Kidney glomerular epithelial cell (primary cell): ENCODE measurements at regions not wholly inside any gene's neighbourhood (a gene's known extent, or its start where the extent isn't known, plus 50 kb on each side); places are given as distances from the start of the nearest gene placed in this dataset.
"Not testable (repeated sequence)": the region's sequence is repeated elsewhere in the genome, so short reads cannot be mapped to it uniquely, and the experiment has no call there.

ENCODE experiments used
- DNase-seq: peaks from one replicate; lab custom pipeline; 2025; lab: John Stamatoyannopoulos, UW

DNA sequence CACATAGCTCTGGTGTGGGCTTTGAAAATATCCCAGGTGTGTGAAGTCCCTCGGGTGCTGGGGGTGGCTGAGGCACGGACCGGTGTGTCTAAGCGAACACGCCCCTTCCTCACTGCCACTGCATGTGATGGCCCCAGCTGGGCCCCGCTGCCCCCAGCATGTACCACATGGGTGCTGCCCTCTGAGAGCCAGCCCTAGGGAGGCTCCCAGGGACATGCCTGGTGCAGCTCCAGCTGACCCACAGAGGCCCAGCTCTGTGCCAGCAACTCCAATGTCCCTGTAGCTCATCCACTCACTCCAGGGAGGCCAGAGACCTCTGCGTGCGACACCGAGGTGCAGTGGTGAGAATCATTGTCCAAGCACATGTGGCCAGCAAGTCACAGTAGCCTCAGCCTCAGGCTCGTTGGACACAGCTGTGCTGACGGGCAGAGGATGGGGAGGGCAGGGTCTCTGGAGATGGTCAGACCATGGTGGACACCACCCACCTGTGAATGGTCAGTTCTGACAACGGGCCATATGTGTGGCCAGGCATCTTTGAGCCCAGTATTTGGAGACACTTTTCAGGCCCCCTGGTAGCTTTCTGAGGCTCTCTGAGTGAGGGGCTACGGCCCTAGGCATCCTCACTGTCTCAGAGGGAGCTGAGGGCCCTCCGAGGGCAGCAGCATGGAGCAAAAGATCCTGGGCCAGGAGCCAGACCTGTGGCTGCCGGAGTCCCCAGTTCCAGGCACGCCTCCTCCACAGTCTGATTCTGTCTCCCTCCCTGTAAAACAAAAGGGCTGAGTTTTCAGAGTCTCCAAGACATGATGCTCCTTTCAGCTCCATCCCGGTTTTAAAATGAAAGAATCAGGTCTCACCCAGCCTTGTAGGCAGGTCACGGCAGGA lies 220.7 kb downstream of the NDUFA10 start:
- DNase-seq: no peak

DNA sequence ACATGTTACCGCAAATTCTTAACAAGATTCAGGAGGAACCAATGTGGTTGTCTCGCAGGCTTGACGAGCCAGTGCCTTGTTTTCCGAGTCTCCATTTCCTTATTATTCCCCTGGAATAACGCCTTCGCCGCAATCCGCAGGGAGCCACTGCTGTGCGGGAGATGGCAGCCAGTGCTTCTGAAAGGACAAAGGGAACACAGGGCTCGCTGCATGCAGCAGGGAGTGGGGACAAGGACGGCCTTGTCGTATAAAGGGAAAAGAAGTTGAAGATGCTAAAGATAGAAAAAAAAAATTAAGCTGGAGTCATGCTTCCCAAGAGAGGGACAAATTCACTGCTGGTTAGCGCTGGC lies 221.4 kb downstream of the NDUFA10 start:
- no peak for DNase-seq

DNA sequence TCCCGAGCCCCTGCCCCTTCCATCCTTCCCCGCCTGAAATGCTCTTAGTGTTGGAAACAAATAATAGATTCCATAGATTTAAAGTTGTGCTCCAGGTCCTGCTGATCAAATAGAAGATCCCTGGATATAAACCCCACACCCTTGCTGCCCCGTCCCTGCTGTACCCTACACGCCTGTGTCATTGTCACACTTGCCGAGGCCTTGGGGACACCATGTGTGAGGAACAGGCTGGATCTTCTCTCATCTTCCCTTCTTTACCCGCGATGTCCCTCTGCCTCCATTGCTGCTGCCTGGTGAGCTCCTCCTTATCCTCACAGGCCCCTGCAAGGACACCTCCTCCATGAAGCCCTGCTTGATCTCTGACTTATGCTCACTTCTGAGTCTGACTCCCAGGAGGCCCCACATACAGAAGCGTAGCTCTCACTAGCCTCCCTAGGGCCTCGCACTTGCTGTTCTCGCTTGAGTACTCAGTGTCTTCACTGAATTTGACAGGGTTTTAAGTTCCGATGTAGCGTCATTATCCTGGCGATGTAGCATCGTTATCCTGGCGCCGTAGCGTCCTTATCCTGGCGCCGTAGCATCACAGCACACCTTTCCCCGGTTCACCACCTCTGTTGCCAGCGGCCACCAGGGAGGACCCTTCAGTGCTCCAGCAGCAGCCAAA lies 221.9 kb downstream of the NDUFA10 start:
- no peak for DNase-seq

DNA sequence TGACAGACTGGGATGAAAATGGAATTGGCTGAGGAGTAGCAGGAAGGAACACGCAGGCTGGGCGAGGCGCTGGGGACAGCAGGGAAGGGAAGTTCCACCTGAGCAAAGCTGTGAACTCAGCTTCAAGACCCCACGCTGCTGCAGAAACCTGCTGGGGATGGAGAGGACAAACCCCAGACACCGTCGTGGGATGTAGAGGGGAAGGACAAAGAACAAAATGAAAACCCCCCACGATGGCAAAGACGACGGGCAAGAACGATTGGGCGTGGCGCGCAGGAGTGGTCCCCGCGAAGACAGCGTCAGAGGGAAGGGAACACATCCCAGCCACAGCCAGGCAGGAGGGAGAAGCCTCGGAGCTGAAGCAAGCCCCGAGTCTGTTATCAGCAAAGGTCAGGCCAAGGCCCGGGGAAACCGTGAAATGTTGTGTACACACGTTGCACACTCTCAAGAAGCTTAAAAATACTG lies 222.9 kb downstream of the NDUFA10 start:
- DNase-seq: no peak

DNA sequence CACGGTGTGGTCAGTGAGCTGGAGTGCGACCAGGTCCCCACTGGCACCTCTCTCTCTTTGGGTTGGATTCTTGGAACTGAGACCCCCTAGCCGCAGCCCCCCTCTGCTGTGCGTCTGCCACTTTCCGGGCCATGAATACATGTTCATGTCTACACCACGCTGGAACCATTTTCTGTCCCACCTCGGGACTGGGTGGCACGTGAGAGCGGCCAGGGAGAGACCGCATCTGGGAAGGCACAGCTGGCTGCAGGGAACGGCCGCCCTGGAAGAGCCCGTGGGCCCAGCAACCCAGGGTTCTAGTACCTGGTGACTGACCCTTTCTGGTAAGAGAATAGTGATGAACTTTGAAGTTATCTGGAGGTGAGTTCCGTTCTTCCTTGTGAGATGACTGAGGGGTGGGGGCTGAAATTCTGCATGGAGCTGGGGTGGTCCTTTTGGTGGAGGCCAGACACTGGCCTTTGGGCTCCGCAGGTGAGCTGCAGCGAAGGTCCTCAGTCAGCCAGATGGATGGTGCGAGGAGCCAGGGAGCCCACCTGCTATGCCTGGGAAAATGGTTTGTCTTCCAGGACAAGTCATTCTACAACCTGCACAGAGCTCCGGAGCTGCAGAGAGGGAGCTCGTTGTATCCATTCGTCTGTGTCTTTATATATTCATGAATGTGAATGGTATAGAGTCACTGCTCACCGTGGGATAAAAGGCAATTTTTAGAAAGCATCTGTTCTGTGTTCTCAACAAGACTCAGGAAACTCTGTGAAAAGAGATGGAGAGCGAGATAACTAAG lies 223.5 kb downstream of the NDUFA10 start:
- no peak for DNase-seq

DNA sequence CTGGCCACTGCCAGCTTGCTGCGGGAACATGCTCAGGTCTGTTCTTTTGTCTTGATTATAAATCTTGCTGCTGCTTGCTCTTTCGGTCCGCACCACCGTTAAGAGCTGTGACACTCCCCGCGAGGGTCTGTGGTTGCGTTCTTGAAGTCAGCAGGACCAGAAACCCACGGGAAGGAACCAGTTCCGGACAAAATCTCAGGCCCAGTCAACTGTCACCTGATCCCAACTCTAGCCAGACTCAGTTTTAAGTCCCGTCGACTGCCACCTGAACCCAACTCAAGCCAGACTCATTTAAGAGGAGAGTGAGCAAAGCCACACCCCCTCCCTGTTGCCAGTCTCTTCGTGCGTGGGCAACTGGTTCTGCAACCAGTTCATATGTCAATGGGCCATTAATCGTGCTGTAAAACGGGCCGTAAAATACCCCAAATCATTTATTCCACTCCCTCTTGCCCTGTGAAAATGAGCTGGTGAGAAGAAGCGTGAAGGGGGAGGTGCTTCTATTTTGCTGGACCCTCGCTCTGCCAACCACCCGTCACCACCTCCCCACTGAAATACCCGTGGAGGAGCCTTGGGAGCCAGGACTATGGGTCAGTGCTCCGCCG lies 224.3 kb downstream of the NDUFA10 start:
- DNase-seq: no peak

DNA sequence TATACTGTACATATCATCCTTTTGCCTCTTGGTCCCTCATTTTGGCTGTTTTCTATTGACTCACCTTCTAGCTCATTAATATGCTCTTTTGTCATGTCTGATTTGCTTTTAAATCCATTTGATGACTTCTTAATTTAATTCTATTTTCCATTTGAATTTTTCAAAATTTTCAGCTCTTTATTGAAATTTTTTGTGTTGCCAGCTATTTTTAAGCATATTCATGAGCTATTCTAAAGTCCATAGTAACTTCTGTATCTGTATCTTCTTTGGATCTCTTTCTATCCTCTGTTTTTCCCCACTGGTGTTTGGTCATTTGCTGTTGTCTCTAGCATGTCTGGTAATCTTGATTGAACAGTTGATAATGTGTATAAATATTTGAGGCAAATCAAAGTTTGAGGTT lies 227.8 kb downstream of the NDUFA10 start:
- DNase-seq: no peak

DNA sequence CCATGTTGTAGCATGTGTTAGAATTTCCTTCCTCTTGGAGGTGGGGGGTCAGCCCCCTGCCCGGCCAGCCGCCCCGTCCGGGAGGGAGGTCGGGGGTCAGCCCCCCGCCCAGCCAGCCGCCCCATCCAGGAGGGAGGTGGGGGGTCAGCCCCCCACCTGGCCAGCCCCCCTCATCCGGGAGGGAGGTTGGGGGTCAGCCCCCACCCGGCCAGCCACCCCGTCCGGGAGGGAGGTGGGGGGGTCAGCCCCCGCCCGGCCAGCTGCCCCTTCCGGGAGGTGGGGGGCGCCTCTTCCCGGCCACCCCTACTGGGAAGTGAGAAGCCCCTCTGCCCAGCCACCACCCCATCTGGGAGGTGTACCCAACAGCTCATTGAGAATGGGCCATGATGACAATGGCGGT lies 229.4 kb downstream of the NDUFA10 start:
- not testable (repeated sequence) for DNase-seq

DNA sequence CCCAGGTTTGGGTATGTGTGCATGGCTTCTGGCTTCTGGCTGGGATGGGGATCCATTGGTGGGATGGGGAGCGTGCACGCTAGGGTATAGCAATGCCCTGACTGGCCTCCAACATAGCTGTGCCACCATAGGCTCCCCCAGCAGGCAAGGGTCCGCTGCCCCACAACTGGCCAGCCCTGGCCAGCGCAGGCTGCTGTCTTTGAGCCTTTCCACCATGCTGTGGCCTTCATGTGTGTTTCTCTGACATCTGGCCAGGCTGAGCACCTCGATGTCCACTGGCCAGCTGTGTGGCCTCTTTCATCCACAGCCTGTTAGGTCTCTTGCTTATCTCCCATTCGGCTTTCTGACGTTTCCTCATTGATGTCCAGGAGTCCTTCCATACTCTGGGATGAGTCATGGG lies 231.3 kb downstream of the NDUFA10 start:
- no peak for DNase-seq

DNA sequence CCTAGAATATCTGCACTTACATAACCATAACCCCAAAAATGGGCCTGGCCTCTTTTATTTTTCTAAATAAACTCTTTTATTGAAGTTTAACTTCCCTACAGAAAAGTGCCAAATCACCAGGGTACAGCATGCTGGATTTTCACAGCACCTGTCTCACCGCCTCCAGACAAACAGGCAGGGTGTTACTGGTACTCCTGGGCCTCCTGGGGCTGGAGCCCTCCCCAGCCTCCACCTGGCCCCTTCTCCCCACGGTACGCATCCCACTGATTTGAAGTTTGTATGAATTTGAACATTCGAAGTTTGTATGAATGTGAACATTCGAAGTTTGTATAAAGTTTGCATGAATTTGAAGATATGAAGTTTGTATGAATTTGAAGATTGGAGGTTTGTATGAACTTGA lies 232.1 kb downstream of the NDUFA10 start:
- DNase-seq: no peak

DNA sequence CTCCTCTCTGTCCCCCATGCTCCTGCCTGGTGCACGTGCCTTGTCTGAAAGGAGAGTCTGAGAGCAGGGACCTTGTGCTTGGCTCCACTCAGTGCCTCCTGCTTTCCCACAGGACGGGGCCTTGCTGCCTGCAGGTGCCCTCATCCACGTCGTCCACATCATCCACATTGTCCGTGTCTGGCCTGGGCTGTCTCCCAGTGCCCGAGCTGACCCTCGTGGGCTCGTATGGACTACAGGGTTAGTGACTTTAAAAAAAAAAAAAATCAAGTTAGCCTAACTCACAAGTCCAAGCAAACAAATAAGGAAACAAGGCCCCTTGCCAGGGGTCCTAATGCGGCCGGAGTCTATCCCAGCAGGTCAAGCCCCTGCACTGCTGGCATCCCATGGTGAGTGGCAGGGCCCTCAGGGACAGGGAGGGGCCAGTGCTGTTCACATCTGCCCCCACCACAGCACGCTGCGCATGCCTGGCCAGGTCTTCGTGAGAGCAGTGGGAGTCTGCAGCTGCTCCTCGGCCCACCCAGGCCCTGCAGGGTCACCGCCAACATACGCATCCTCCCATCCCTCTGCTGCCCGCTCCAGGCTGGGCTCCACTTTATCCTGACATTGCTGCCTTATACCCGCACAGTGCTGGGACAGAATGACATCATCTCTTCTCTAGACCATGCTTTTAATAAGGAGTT lies 232.6 kb downstream of the NDUFA10 start:
- no peak for DNase-seq

DNA sequence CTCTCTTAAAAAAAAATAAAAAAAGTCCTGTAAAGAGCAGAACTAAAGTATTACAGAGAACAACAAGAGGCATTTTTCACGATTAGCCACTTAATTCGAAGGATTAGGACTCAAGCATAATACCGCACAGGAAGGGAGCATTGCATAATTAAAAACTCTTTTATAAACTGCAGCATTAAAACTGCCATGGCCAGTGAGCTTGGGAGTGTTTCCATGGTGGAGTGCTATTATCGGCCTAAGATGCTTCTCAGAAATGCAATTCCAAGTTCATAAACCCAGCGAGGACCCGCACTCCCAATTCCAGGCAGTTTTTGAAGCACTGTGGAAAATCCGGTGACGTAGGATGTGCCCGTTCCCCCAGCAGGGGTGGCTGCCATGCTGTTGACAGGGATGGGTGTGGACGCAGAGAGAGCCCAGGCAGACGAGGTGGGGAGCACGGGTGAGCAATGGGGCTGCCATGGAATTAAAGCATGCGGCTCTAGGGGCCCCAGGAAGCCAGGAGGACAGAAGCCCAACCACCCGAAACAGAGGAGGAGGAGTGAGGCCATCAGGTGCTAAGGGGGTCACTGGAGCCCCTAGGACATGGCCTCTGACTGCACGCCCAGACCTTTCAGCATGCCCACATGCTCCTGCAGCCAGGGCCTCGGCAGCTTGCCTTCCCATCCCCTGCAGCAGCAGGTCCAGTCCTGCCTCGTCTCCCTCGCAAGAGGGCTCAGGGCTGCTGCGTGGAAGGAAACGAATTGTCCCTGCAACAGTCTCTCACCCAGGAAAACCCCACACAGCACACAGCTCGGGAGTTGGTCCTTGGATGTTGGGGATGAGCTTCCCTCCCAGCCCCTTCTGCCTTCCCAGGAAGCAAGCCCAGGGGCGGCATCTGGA lies 233.4 kb downstream of the NDUFA10 start:
- no peak for DNase-seq

DNA sequence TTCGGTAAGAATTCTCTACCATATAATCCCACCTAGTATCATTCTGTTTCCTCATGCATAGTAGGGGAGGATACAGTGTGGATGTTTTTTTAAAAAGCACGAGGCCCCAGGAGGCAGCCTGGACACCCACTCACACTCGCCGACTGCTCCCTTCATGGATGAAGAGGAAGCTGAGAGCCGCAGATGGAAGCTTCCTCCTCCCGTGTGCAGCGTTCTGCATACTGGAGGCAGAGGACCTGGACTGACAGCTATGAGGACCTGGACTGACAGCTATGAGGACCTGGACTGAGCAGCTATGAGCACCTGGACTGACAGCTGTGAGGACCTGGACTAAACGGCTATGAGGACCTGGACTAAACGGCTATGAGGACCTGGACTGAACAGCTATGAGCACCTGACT lies 234.4 kb downstream of the NDUFA10 start:
- DNase-seq: no peak

DNA sequence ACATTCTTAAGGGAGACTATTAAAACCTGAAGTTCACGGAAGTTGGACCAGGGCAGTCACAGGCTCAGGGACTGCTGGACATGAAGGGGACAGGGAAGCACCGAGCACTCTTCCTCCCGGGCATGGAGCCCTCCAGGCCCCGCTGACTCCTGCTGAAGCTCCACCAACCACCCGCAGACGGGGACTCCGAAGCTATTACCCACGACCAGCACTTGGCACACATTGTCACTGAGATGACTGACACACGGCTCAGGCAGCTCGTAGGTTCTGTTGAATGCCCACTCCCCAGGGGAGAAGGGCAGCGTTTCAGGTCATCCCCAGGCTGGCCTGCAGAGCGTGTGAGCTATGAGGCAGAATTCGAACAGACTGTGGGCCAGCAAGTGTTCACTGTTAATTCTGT lies 234.8 kb downstream of the NDUFA10 start:
- DNase-seq: no peak

DNA sequence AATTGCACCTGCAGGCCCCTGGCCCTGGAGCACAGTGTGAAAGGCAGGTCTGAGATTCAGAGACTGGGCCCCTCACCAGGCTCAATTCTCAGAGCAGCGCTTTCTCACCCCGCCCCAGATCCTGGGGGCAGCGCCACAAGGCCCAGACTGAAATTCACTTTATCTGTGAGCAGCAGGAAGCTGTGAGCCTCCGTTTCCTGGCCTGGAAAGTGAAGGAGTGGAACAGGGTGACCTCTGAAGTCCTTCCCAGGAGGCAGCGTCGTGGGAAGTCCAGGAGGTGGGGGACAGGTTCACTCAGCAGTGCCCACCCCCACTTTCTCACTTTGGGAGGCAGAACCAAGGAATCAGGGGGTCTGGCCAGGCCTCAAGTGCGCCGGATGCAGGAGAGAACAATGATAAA lies 235.4 kb downstream of the NDUFA10 start:
- DNase-seq: no peak

DNA sequence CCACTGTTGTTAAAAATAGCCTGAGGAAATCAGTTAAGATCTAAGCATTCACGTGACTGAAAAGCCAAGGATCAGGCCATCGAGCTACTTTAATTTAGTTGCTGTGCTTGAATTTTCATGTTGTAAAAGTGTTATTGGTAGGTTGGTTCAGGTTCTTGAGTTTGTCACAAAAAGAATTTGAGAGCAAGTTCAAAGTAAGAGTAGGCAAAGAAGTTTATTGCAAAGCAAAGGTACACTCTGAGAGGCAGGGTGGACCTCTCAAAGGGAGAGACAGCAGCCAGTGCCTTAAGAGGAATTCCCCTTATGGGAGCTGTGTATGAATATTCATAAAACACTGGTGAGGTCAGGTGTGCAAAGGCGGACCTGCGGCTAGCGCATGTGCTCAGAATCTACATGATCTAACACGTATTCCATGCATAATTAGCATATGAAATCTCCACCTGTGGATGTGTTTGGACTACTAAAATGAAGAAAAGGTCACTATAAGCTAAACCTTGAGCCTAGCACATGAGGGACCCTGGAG lies 236.5 kb downstream of the NDUFA10 start:
- DNase-seq: no peak

DNA sequence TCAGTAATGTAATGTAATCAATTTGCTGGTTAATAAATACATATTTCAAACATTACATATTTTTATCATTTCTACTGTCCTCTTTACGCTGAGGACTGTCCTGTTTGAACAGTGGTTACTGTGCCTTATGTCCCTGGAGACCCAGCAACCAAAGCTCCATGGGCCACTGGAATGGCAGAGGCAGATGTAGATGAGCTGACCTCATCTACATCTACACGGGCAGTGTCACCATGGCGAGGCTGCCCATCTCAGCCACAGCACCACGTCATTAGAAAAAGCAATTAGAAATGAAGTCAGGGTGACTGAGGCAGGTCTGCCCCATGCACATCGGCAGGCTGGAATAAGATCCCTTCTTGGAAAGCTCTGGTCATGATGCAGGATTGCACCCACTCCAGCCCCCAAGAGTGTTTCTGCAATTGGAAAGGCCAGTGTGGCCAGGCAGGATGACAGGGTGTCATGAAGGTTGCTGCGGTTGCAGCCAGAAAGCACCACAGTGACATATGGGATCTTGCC lies 237.5 kb downstream of the NDUFA10 start:
- DNase-seq: no peak

DNA sequence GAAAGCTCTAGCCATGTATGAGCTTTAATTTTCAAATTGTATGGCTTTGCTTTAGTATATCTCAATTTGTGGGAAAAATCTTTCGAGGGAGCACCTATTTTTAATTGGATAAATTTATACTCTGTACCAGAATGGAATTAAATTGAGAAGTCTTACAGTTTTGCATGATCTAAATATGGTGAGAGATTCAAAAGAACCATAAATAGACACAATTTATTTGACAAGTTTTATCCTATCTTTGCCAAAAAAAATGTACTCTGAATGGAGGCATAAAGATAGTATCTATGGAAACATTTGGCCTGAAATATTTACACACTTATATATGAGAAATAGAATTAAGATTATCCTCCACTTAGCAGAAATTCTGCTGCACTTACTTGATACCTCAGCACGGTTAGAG lies 238.4 kb downstream of the NDUFA10 start:
- DNase-seq: no peak

DNA sequence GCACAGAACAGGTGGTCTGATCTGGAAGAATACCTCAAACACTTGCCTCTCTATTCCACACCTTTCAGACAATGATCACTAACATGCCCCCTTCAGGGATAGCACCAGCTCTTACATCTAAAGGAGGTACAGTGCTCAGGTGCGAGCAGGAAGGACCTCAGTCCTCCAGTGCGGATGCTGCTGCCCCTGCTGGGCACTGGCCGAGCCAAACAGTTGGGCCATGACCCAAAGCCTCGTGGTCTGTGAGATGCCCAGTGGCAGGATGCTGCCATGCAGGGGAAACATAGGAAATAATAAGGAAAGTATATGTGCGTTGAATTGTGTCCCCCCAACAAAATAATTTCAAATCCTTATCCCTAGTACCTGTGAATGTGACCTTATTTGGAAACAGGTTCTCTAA lies 243.7 kb downstream of the NDUFA10 start:
- no peak for DNase-seq

DNA sequence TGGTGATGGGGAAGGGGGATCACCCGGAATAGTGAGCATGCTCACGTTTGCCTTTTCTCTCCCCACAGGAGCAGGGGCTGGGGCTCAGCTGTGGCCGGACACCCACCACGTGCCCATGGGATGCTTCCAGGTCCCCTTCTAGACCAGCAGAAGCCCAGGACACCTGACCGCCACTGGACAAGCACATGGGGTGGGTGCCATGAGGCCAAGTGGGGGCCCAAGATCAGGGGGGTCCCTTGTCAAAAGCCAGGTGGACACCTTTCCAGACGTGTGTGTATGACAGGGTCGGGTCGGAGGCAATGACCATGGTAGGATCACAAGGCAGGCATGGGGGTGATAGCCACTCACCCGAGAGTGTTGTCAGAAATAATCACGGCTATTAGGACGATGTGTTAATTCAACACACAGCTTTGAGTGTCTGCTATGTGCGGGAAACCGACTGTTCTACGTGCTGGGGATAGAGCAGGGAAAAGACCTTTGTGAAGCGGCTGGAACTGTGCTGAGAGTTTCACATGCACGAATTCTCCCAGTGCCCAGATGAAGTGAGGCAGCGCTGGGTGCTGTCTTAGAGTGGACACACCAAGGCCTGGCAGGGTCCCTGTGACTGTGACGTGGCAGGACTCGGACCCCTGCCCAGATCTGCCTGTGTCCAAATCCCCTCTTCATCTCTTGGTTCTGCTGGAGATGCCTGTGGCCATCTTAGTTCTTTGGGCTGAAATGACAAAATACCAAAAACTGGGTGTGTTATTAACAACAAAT lies 244.7 kb downstream of the NDUFA10 start:
- no peak for DNase-seq
